IMR-90 (cell line): ENCODE measurements at regions not wholly inside any gene's neighbourhood (a gene's known extent, or its start where the extent isn't known, plus 50 kb on each side); places are given as distances from the start of the nearest gene placed in this dataset.

Experiments
- ATAC-seq: fragments of 200-7000 bp; cut with Tn5 transposase; 2 replicates; pipeline ENCODE4 v1.9.1; 2020; ENCODE audit warnings: low read depth, mild to moderate bottlenecking, moderate library complexity
- BruUV-seq: library from RNA; stranded (reverse); fragments of 400-500 nt; replicated peaks from 2 replicates; lab custom pipeline; 2021; lab: Mats Ljungman, UMichigan
- CTCF ChIA-PET: fragments of 300-600 bp; formaldehyde crosslinking; extraction: SDS; loops from one replicate; lab custom pipeline; 2021; ENCODE audit warnings: antibody characterized with exemption; lab: Yijun Ruan, JAX
- POLR2A ChIA-PET: fragments of 300-600 bp; sonication (Branson Sonifier 250); formaldehyde crosslinking; loops from one replicate; lab custom pipeline; 2022; ENCODE audit warnings: antibody characterized with exemption; ENCODE audit not compliant: unreplicated experiment; lab: Charles Lee
- DNase-seq: peaks from one replicate; pipeline ENCODE4 v3.0.0; 2013
- H2AFZ ChIP-seq: replicated peaks from 2 replicates; pipeline ENCODE3; 2013; ENCODE audit warnings: low read length, mild to moderate bottlenecking; ENCODE audit not compliant: poor library complexity
- H2AK5ac ChIP-seq: 2 replicates; pipeline ENCODE4 v1.6.1; 2013; ENCODE audit warnings: low read depth, low read length, inconsistent platforms
- H2AK9ac ChIP-seq: replicated peaks from 2 replicates; pipeline ENCODE3; 2013; ENCODE audit warnings: mild to moderate bottlenecking, low read depth, low read length, moderate library complexity; ENCODE audit not compliant: poor library complexity
- H2BK120ac ChIP-seq: 2 replicates; pipeline ENCODE4 v1.6.1; 2013; ENCODE audit warnings: low read depth, low read length, inconsistent platforms
- H2BK15ac ChIP-seq: 3 replicates; pipeline ENCODE4 v1.6.1; 2013; ENCODE audit warnings: low read depth, low read length, inconsistent platforms
- H2BK20ac ChIP-seq: 2 replicates; pipeline ENCODE4 v1.6.1; 2013; ENCODE audit warnings: low read depth, mild to moderate bottlenecking, inconsistent platforms, low read length, moderate library complexity
- H2BK5ac ChIP-seq: 2 replicates; pipeline ENCODE4 v1.6.1; 2013; ENCODE audit warnings: mild to moderate bottlenecking, low read depth, low read length, inconsistent platforms; ENCODE audit not compliant: poor library complexity, severe bottlenecking
- H3K14ac ChIP-seq: replicated peaks from 2 replicates; pipeline ENCODE4 v1.6.1; 2013; ENCODE audit warnings: low read depth, low read length, inconsistent platforms
- H3K18ac ChIP-seq: 2 replicates; pipeline ENCODE4 v1.6.1; 2013; ENCODE audit warnings: low read depth, low read length, control low read depth
- H3K23ac ChIP-seq: 2 replicates; pipeline ENCODE4 v1.6.1; 2013; ENCODE audit warnings: low read depth, low read length, inconsistent platforms
- H3K27ac ChIP-seq: 2 replicates; pipeline ENCODE4 v1.5.1; 2013; ENCODE audit warnings: mild to moderate bottlenecking, control low read depth, low read length; ENCODE audit not compliant: insufficient read depth
- H3K27me3 ChIP-seq: 2 replicates; pipeline ENCODE4 v1.6.1; 2013; ENCODE audit warnings: low read length; ENCODE audit not compliant: control insufficient read depth, insufficient read depth
- H3K36me3 ChIP-seq: 2 replicates; pipeline ENCODE4 v1.6.1; 2013; ENCODE audit warnings: low read length, mixed read lengths; ENCODE audit not compliant: control insufficient read depth, insufficient read depth
- H3K4ac ChIP-seq: 2 replicates; pipeline ENCODE4 v1.6.1; 2013; ENCODE audit warnings: low read depth, low read length, inconsistent platforms
- H3K4me1 ChIP-seq: 2 replicates; pipeline ENCODE4 v1.6.1; 2013; ENCODE audit warnings: low read length, mixed read lengths; ENCODE audit not compliant: control insufficient read depth, insufficient read depth
- H3K4me2 ChIP-seq: 2 replicates; pipeline ENCODE4 v1.6.1; 2013; ENCODE audit warnings: low read depth, mild to moderate bottlenecking, control low read depth, low read length, moderate library complexity
- H3K4me3 ChIP-seq: 2 replicates; pipeline ENCODE4 v1.5.1; 2013; ENCODE audit warnings: low read depth, mild to moderate bottlenecking, control low read depth, low read length, moderate library complexity; ENCODE audit not compliant: insufficient read depth
- H3K56ac ChIP-seq: 2 replicates; pipeline ENCODE4 v1.6.1; 2013; ENCODE audit warnings: low read length, inconsistent platforms; ENCODE audit not compliant: insufficient read depth; ENCODE audit errors: extremely low read depth
- H3K79me1 ChIP-seq, 2 experiments: 2 replicates each; pipeline ENCODE4 v1.6.1; 2013; ENCODE audit warnings: low read length in 2 of 2, inconsistent platforms in 1 of 2, low read depth in 1 of 2
- H3K9ac ChIP-seq: 2 replicates; pipeline ENCODE4 v1.6.1; 2013; ENCODE audit warnings: low read depth, low read length, control low read depth
- H3K9me1 ChIP-seq: 2 replicates; pipeline ENCODE4 v1.6.1; 2013; ENCODE audit warnings: low read length, inconsistent platforms; ENCODE audit not compliant: insufficient read depth
- H3K9me3 ChIP-seq: 2 replicates; pipeline ENCODE4 v1.6.1; 2013; ENCODE audit warnings: low read length; ENCODE audit not compliant: control insufficient read depth, insufficient read depth
- H4K20me1 ChIP-seq: 2 replicates; pipeline ENCODE4 v1.6.1; 2013; ENCODE audit warnings: low read length, inconsistent platforms; ENCODE audit not compliant: insufficient read depth
- H4K5ac ChIP-seq: 2 replicates; pipeline ENCODE4 v1.6.1; 2013; ENCODE audit warnings: mild to moderate bottlenecking, low read depth, low read length, control low read depth
- H4K8ac ChIP-seq, 2 experiments: 2 replicates each; pipeline ENCODE4 v1.6.1; 2013; ENCODE audit warnings: low read depth in 2 of 2, low read length in 2 of 2, control low read depth in 1 of 2, inconsistent platforms in 1 of 2
- H4K91ac ChIP-seq: 2 replicates; pipeline ENCODE4 v1.6.1; 2013; ENCODE audit warnings: low read depth, low read length, inconsistent platforms; ENCODE audit not compliant: insufficient read depth
- BHLHE40 ChIP-seq: fragments of 150-350 bp; IDR thresholded peaks from 2 replicates; pipeline ENCODE4 v1.6.1; 2016; ENCODE audit warnings: mild to moderate bottlenecking, low read depth, low read length
- CEBPB ChIP-seq: IDR thresholded peaks from 2 replicates; pipeline ENCODE4 v1.6.1; 2012; ENCODE audit warnings: low read depth, low read length, improper control_type of control experiment
- CHD1 ChIP-seq: IDR thresholded peaks from 2 replicates; pipeline ENCODE4 v1.6.1; 2012; ENCODE audit warnings: low read depth, low read length, improper control_type of control experiment
- CTCF ChIP-seq: conservative IDR thresholded peaks from 2 replicates; pipeline ENCODE4 v1.5.1; 2012; ENCODE audit warnings: mild to moderate bottlenecking, low read depth, low read length, improper control_type of control experiment
- FOS ChIP-seq: fragments of 150-350 bp; IDR thresholded peaks from 2 replicates; pipeline ENCODE4 v1.6.1; 2016; ENCODE audit warnings: low read depth, low read length
- MAFK ChIP-seq: IDR thresholded peaks from 2 replicates; pipeline ENCODE4 v1.6.1; 2012; ENCODE audit warnings: low read depth, low read length, improper control_type of control experiment
- MAZ ChIP-seq: IDR thresholded peaks from 2 replicates; pipeline ENCODE4 v1.6.1; 2012; ENCODE audit warnings: low read depth, mild to moderate bottlenecking, low read length, improper control_type of control experiment, moderate library complexity, borderline replicate concordance
- MXI1 ChIP-seq: IDR thresholded peaks from 2 replicates; pipeline ENCODE4 v1.6.1; 2012; ENCODE audit warnings: low read depth, mild to moderate bottlenecking, low read length, moderate library complexity, borderline replicate concordance
- NFE2L2 ChIP-seq: fragments of 150-350 bp; IDR thresholded peaks from 2 replicates; pipeline ENCODE4 v1.6.1; 2016; ENCODE audit warnings: low read depth, mild to moderate bottlenecking, low read length
- POLR2A ChIP-seq: IDR thresholded peaks from 2 replicates; pipeline ENCODE4 v1.6.1; 2012; ENCODE audit warnings: mild to moderate bottlenecking, low read depth, low read length
- RAD21 ChIP-seq: IDR thresholded peaks from 2 replicates; pipeline ENCODE4 v1.6.1; 2012; ENCODE audit warnings: low read length, improper control_type of control experiment
- RCOR1 ChIP-seq: IDR thresholded peaks from 2 replicates; pipeline ENCODE4 v1.6.1; 2012; ENCODE audit warnings: mild to moderate bottlenecking, low read length, improper control_type of control experiment; ENCODE audit not compliant: insufficient replicate concordance
- RFX5 ChIP-seq: IDR thresholded peaks from 2 replicates; pipeline ENCODE4 v1.8.0; 2012; ENCODE audit warnings: low read depth, mild to moderate bottlenecking, low read length, moderate library complexity
- SMC3 ChIP-seq: fragments of 150-350 bp; IDR thresholded peaks from 2 replicates; pipeline ENCODE4 v1.6.1; 2016; ENCODE audit warnings: low read depth, mild to moderate bottlenecking, antibody characterized with exemption, low read length, moderate library complexity
- USF2 ChIP-seq: fragments of 150-350 bp; IDR thresholded peaks from 2 replicates; pipeline ENCODE4 v1.6.1; 2017; ENCODE audit warnings: mild to moderate bottlenecking, antibody characterized with exemption, low read length, low read depth
- WGBS, 2 experiments: methylation state at CpG; one replicate each; pipeline versions ENCODE4 v1.1.5 to v1.1.7; 2013; ENCODE audit warnings: missing lambda C conversion rate in 2 of 2; ENCODE audit not compliant: insufficient read length in 1 of 2; ENCODE audit errors: extremely low coverage in 2 of 2; 5-methylcytosine and 5-hydroxymethylcytosine counted together
- dilution Hi-C: fragments of 300-500 bp; cut with HindIII; formaldehyde crosslinking; loops from one replicate; pipeline ENCODE4 v1.14.3; 2018; ENCODE audit warnings: low sequenced_read_pairs; ENCODE audit not compliant: unreplicated experiment
- in situ Hi-C: fragments of 300-500 bp; cut with MboI; formaldehyde crosslinking; loops from 3 replicates; pipeline ENCODE4 v1.14.3; 2019; ENCODE audit warnings: low sequenced_read_pairs, inconsistent platforms, mixed read lengths
- intact Hi-C: fragments of 100-400 bp; cut with micrococcal nuclease; formaldehyde crosslinking; loops from 2 replicates; pipeline ENCODE4 v1.10.0; 2022
- TF ChIP-seq, protein P1 (sequence below): fragments of 150-350 bp; IDR thresholded peaks from 2 replicates; pipeline ENCODE4 v1.6.1; 2016; ENCODE audit warnings: low read depth, mild to moderate bottlenecking, low read length, moderate library complexity, borderline replicate concordance

GRCh38 chr10:29009464-29009863, 279.4 kb upstream of the LYZL1 start:
- H3K9ac ChIP-seq, result no peak overlapping the region
- H4K20me1 ChIP-seq, result no peaks in the 10 kb centered on the region
- H3K27ac ChIP-seq, result no peak overlapping the region
- TF ChIP-seq, protein P1, sequence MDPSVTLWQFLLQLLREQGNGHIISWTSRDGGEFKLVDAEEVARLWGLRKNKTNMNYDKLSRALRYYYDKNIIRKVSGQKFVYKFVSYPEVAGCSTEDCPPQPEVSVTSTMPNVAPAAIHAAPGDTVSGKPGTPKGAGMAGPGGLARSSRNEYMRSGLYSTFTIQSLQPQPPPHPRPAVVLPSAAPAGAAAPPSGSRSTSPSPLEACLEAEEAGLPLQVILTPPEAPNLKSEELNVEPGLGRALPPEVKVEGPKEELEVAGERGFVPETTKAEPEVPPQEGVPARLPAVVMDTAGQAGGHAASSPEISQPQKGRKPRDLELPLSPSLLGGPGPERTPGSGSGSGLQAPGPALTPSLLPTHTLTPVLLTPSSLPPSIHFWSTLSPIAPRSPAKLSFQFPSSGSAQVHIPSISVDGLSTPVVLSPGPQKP, result no peak
- TF ChIP-seq USF2, result no peak
- no peak for TF ChIP-seq MAZ
- no peak for TF ChIP-seq SMC3
- no peak for TF ChIP-seq RCOR1
- TF ChIP-seq RAD21, result no peak
- TF ChIP-seq FOS, result no peak
- TF ChIP-seq BHLHE40, result no peak
- no peak for TF ChIP-seq RFX5
- no peak for TF ChIP-seq CEBPB
- no peak for TF ChIP-seq MAFK
- no peak for TF ChIP-seq POLR2A
- no peak for TF ChIP-seq NFE2L2
- no peak for TF ChIP-seq CHD1
- no peak for TF ChIP-seq CTCF
- TF ChIP-seq MXI1, result no peak
- peaks cover 6% of the 10 kb centered on the region for H3K27me3 ChIP-seq
- no peak overlapping the region for H3K14ac ChIP-seq
- no peak for DNase-seq
- no peak overlapping the region for H2AK5ac ChIP-seq
- no CpG with 5 or more reads among the region's 5 CpGs for WGBS, 2 experiments
- no peak overlapping the region for H2BK120ac ChIP-seq
- no peak overlapping the region for H2BK15ac ChIP-seq
- no peak overlapping the region for H3K4ac ChIP-seq
- H3K79me1 ChIP-seq, result no peaks in the 10 kb centered on the region
- no peak overlapping the region for H3K18ac ChIP-seq
- no peaks in the 10 kb centered on the region for H3K36me3 ChIP-seq
- no peak overlapping the region for H4K8ac ChIP-seq
- CTCF ChIA-PET, result no interaction called here
- H2AK9ac ChIP-seq, result no peak overlapping the region
- dilution Hi-C loops, result no loop called here
- no peak overlapping the region for H2BK5ac ChIP-seq
- H3K56ac ChIP-seq, result no peak overlapping the region
- ATAC-seq, result no peak
- no peak overlapping the region for H3K4me3 ChIP-seq
- no TSS peak for BruUV-seq
- H3K4me2 ChIP-seq, result no peak overlapping the region
- no peaks in the 10 kb centered on the region for H3K9me1 ChIP-seq
- H3K9me3 ChIP-seq, result no peaks in the 10 kb centered on the region
- no peak overlapping the region for H4K91ac ChIP-seq
- POLR2A ChIA-PET, result no interaction called here
- no peak overlapping the region for H2AFZ ChIP-seq
- no peak overlapping the region for H4K5ac ChIP-seq
- in situ Hi-C loops, result no loop called here
- intact Hi-C loops, result no loop called here
- no peak overlapping the region for H2BK20ac ChIP-seq
- H3K4me1 ChIP-seq, result no peaks in the 10 kb centered on the region
- no peak overlapping the region for H3K23ac ChIP-seq
